ENCODE measurements at regions not wholly inside any gene's neighbourhood (a gene's known extent, or its start where the extent isn't known, plus 50 kb on each side); places are given as distances from the start of the nearest gene placed in this dataset.
A peak's percentile ranks its signal among the peaks of the same experiment; 100 is the strongest.

DNA sequence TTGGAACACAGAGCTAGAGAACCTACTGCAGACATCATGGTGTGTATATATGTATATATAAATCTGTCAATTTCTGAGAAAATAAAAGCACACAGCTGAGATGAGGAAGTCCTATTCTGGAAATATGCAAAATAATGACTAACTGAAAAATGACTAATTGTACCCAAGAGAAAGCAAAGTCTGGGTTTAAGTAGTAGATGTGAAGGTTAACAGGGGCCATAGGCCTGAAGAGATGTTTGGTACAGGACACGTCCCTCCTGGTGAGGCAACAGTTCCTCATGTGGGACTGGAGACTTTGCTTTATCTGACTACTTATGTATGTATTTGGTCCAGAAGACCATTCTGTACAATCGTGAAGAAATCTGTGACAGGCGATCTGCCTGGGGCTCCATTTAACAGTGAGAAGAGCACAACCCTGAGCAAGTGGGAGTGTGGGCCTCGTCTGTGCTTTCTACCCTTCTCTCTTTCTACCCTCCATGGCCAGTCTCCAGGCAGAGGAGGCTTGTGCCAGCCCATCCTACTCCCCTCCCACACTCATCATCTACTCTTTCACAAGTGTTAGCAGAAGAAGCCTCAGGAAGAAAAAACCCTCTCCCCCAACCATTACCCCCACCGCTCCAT, 67.5 kb downstream of the SLC41A2 start:
- Histone ChIP-seq H3F3A (ENCODE audit: insufficient read depth, low read length) (no peaks in the 10 kb centered on the region), H3K4me3 (ENCODE audit: low read depth, low read length, poor library complexity, severe bottlenecking) (no peak overlapping the region), H3K9ac (ENCODE audit: low read length) (no peak overlapping the region), H3K79me2 (ENCODE audit: insufficient read depth, low read length) (no peaks in the 10 kb centered on the region), H3K27ac (ENCODE audit: low read depth, low read length, poor library complexity, severe bottlenecking) (peak overlapping the region; percentile 28), H3K9me2 (ENCODE audit: low read depth, low read length) (no peaks in the 10 kb centered on the region), H3K27me3 (ENCODE audit: insufficient read depth, low read length) (no peaks in the 10 kb centered on the region), H2AFZ (ENCODE audit: low read length) (no peak overlapping the region), H4K20me1 (ENCODE audit: insufficient read depth, low read length) (no peaks in the 10 kb centered on the region), H3K4me2 (ENCODE audit: low read length) (no peak overlapping the region; the same call in 1 of the 2 replicates), H3K4me1 (ENCODE audit: insufficient read depth, low read length, severe bottlenecking) (peaks cover 11% of the 10 kb centered on the region), H3K36me3 (ENCODE audit: insufficient read depth, low read length) (no peaks in the 10 kb centered on the region), H3K9me3 (ENCODE audit: low read length) (no peaks in the 10 kb centered on the region)
- no peak for TF ChIP-seq EZH2 (IDR thresholded peaks at IDR 0.05; ENCODE audit: borderline replicate concordance, low read length)
- TF ChIP-seq, protein P1, sequence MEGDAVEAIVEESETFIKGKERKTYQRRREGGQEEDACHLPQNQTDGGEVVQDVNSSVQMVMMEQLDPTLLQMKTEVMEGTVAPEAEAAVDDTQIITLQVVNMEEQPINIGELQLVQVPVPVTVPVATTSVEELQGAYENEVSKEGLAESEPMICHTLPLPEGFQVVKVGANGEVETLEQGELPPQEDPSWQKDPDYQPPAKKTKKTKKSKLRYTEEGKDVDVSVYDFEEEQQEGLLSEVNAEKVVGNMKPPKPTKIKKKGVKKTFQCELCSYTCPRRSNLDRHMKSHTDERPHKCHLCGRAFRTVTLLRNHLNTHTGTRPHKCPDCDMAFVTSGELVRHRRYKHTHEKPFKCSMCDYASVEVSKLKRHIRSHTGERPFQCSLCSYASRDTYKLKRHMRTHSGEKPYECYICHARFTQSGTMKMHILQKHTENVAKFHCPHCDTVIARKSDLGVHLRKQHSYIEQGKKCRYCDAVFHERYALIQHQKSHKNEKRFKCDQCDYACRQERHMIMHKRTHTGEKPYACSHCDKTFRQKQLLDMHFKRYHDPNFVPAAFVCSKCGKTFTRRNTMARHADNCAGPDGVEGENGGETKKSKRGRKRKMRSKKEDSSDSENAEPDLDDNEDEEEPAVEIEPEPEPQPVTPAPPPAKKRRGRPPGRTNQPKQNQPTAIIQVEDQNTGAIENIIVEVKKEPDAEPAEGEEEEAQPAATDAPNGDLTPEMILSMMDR (IDR thresholded peaks at IDR 0.05; ENCODE audit: low read length) = no peak

DNA sequence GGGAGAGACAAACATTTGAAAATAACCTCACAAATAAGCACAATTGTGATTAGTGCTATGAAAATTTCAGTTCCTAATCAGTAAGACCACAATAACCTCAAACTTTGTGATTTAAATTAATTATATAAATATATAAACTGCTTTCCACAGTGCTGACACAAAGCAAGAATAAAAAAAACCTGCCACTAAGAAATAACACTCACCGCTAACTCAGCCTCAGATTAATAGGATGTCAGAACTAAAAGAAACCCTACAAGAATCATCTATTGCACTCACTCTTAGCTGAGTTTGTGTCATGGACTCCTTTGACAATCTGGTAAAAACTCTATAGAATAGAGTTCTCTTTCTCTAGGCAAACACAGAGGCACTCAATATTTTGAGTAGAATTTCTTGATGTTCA, 68.4 kb downstream of the SLC41A2 start:
- Histone ChIP-seq H3K36me3 (ENCODE audit: insufficient read depth, low read length) (no peaks in the 10 kb centered on the region), H3K27me3 (ENCODE audit: insufficient read depth, low read length) (no peaks in the 10 kb centered on the region), H3K4me2 (ENCODE audit: low read length) (no peak overlapping the region), H3K4me3 (ENCODE audit: low read depth, low read length, poor library complexity, severe bottlenecking) (no peak overlapping the region), H3K9ac (ENCODE audit: low read length) (no peak overlapping the region), H2AFZ (ENCODE audit: low read length) (no peak overlapping the region), H3F3A (ENCODE audit: insufficient read depth, low read length) (no peaks in the 10 kb centered on the region), H3K4me1 (ENCODE audit: insufficient read depth, low read length, severe bottlenecking) (peaks cover 11% of the 10 kb centered on the region), H4K20me1 (ENCODE audit: insufficient read depth, low read length) (no peaks in the 10 kb centered on the region), H3K9me3 (ENCODE audit: low read length) (no peaks in the 10 kb centered on the region), H3K79me2 (ENCODE audit: insufficient read depth, low read length) (no peaks in the 10 kb centered on the region), H3K27ac (ENCODE audit: low read depth, low read length, poor library complexity, severe bottlenecking) (no peak overlapping the region), H3K9me2 (ENCODE audit: low read depth, low read length) (no peaks in the 10 kb centered on the region)
- TF ChIP-seq, protein P1 (IDR thresholded peaks at IDR 0.05; ENCODE audit: low read length) = no peak
- TF ChIP-seq EZH2 (IDR thresholded peaks at IDR 0.05; ENCODE audit: borderline replicate concordance, low read length) = no peak

DNA sequence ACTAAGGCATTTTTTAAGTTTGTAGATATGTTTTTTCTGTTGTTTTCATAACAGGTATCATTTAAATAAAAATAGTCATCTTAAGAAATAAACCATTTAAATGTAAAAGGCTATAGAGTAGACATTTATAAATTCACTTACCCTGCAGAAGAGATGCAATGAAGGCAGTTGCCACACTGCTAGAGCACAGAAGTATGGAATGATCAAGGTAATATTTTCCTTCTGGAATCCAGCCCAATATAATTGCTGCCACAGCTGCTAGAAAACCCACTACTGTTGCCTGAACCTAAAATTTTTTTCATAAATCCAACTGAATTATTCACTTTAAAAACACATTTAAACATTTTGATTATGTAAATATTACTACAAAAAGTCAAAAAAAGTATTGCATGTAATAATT, 69.2 kb downstream of the SLC41A2 start:
- no peak overlapping the region for H3K9ac ChIP-seq (ENCODE audit: low read length)
- H3K4me3 ChIP-seq (ENCODE audit: low read depth, low read length, poor library complexity, severe bottlenecking) = no peak overlapping the region
- H3F3A ChIP-seq (ENCODE audit: insufficient read depth, low read length) = no peaks in the 10 kb centered on the region
- no peak overlapping the region for H3K4me2 ChIP-seq (ENCODE audit: low read length)
- no peak overlapping the region for H2AFZ ChIP-seq (ENCODE audit: low read length)
- TF ChIP-seq, protein P1 (IDR thresholded peaks at IDR 0.05; ENCODE audit: low read length) = no peak
- no peak for TF ChIP-seq EZH2 (IDR thresholded peaks at IDR 0.05; ENCODE audit: borderline replicate concordance, low read length)
- H3K27ac ChIP-seq (ENCODE audit: low read depth, low read length, poor library complexity, severe bottlenecking) = no peak overlapping the region
- H4K20me1 ChIP-seq (ENCODE audit: insufficient read depth, low read length) = no peaks in the 10 kb centered on the region
- no peaks in the 10 kb centered on the region for H3K9me2 ChIP-seq (ENCODE audit: low read depth, low read length)
- no peaks in the 10 kb centered on the region for H3K36me3 ChIP-seq (ENCODE audit: insufficient read depth, low read length)
- H3K79me2 ChIP-seq (ENCODE audit: insufficient read depth, low read length) = no peaks in the 10 kb centered on the region
- H3K4me1 ChIP-seq (ENCODE audit: insufficient read depth, low read length, severe bottlenecking) = peaks cover 11% of the 10 kb centered on the region
- no peaks in the 10 kb centered on the region for H3K27me3 ChIP-seq (ENCODE audit: insufficient read depth, low read length)
- H3K9me3 ChIP-seq (ENCODE audit: low read length) = no peaks in the 10 kb centered on the region

Data from OCI-LY1 (cell line).